ENCODE measurements at regions not wholly inside any gene's neighbourhood (a gene's known extent, or its start where the extent isn't known, plus 50 kb on each side); places are given as distances from the start of the nearest gene placed in this dataset.

DNA sequence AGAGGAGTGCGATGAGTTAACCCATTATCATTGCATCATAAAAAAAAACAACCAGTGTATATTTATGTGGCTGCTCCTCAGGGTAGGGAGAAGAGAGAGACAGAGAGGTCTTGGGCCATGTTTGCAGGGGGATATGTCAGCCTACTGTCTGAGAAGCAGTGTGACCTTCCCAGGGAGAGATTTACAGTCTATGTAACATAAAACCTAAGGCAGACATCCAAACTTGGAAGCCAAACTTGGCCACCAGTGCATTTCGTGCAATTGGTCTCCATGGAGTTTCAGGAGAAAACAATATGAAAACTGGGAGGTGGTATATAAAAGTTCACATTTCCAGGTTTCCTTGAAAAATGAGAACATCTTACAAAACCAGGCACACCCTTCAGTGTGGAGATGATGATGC lies 85.9 kb upstream of the CXCL12 start:
- intact Hi-C loops (cut with micrococcal nuclease) = no loop called here
- Mint-ChIP-seq H3K4me3 (no peak overlapping the region), H3K27ac (no peak overlapping the region), H3K36me3 (no peaks in the 10 kb centered on the region), H3K27me3 (ENCODE audit: low read depth in 3 of 3) (peaks cover 4 to 8% (median 7%) of the 10 kb centered on the region in 3 donors), H3K9me3 (peaks cover 0 to 2% (median 0%) of the 10 kb centered on the region in 7 donors), H3K4me1 (no peaks in the 10 kb centered on the region)
- no CpG with 5 or more reads among the region's 2 CpGs for WGBS (ENCODE audit: insufficient coverage)
- no peaks in the 10 kb centered on the region for H3K36me3 ChIP-seq (replicated peaks in 1 of 2; ENCODE audit: control insufficient read depth in 1 of 2, insufficient read depth in 2 of 2, low read length in 2 of 2)
- H3K4me2 ChIP-seq (replicated peaks; ENCODE audit: extremely low read depth, low read length, poor library complexity, severe bottlenecking) = no peak overlapping the region
- no peaks in the 10 kb centered on the region for H4K20me1 ChIP-seq (ENCODE audit: insufficient read depth, low read length)
- no peaks in the 10 kb centered on the region for H3K9me3 ChIP-seq (replicated peaks in 1 of 2; ENCODE audit: control insufficient read depth in 1 of 2, insufficient read depth in 1 of 2, low read length in 2 of 2)
- H3K4me1 ChIP-seq (ENCODE audit: control insufficient read depth in 1 of 2, insufficient read depth in 2 of 2, low read length in 2 of 2) = no peaks in the 10 kb centered on the region
- no peak overlapping the region for H2AFZ ChIP-seq (ENCODE audit: insufficient read depth, low read depth, low read length, poor library complexity, severe bottlenecking)
- TF ChIP-seq, protein P1, sequence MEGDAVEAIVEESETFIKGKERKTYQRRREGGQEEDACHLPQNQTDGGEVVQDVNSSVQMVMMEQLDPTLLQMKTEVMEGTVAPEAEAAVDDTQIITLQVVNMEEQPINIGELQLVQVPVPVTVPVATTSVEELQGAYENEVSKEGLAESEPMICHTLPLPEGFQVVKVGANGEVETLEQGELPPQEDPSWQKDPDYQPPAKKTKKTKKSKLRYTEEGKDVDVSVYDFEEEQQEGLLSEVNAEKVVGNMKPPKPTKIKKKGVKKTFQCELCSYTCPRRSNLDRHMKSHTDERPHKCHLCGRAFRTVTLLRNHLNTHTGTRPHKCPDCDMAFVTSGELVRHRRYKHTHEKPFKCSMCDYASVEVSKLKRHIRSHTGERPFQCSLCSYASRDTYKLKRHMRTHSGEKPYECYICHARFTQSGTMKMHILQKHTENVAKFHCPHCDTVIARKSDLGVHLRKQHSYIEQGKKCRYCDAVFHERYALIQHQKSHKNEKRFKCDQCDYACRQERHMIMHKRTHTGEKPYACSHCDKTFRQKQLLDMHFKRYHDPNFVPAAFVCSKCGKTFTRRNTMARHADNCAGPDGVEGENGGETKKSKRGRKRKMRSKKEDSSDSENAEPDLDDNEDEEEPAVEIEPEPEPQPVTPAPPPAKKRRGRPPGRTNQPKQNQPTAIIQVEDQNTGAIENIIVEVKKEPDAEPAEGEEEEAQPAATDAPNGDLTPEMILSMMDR (IDR thresholded peaks at IDR 0.05) = no peak
- no peak overlapping the region for H3K9ac ChIP-seq (ENCODE audit: insufficient read depth, low read length, poor library complexity, severe bottlenecking)
- H3K79me2 ChIP-seq (ENCODE audit: insufficient read depth, low read length) = no peaks in the 10 kb centered on the region
- DNase-seq = no peak
- no peak overlapping the region for H3K4me3 ChIP-seq (replicated peaks in 1 of 3; ENCODE audit: low read depth in 2 of 3, low read length in 3 of 3)
- no peak overlapping the region for H3K27ac ChIP-seq (ENCODE audit: low read depth in 1 of 2, low read length in 2 of 2)
- no peaks in the 10 kb centered on the region for H3K27me3 ChIP-seq (ENCODE audit: control insufficient read depth in 2 of 2, insufficient read depth in 2 of 2, low read length in 2 of 2)

DNA sequence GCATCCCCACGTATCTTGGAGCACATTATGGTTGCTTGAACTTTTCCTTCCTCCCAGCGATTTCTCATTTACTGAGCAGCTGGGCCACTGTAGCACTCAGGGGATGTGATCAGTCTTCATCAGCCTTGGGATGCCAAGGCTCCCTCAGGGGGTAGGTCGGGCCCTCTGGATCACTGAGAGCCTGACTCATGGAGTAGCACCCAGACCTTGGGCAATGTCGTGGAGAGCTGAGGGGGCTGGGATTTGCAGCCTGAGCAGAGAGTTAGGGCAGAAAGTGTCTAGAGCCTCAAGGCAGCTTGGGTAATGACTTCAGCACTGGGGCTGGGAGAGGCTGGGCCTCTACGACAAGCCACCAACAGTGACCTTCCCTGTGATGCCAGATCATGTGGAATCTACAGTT lies 86.5 kb upstream of the CXCL12 start:
- Histone ChIP-seq H3K4me3 (replicated peaks in 1 of 3; ENCODE audit: low read depth in 2 of 3, low read length in 3 of 3) (no peak overlapping the region), H2AFZ (ENCODE audit: insufficient read depth, low read depth, low read length, poor library complexity, severe bottlenecking) (no peak overlapping the region), H3K4me1 (ENCODE audit: control insufficient read depth in 1 of 2, insufficient read depth in 2 of 2, low read length in 2 of 2) (no peaks in the 10 kb centered on the region), H3K9ac (ENCODE audit: insufficient read depth, low read length, poor library complexity, severe bottlenecking) (no peak overlapping the region), H3K27ac (ENCODE audit: low read depth in 1 of 2, low read length in 2 of 2) (no peak overlapping the region), H3K79me2 (ENCODE audit: insufficient read depth, low read length) (no peaks in the 10 kb centered on the region), H3K9me3 (replicated peaks in 1 of 2; ENCODE audit: control insufficient read depth in 1 of 2, insufficient read depth in 1 of 2, low read length in 2 of 2) (no peaks in the 10 kb centered on the region), H3K27me3 (ENCODE audit: control insufficient read depth in 2 of 2, insufficient read depth in 2 of 2, low read length in 2 of 2) (no peaks in the 10 kb centered on the region), H3K36me3 (replicated peaks in 1 of 2; ENCODE audit: control insufficient read depth in 1 of 2, insufficient read depth in 2 of 2, low read length in 2 of 2) (no peaks in the 10 kb centered on the region), H4K20me1 (ENCODE audit: insufficient read depth, low read length) (no peaks in the 10 kb centered on the region), H3K4me2 (replicated peaks; ENCODE audit: extremely low read depth, low read length, poor library complexity, severe bottlenecking) (no peak overlapping the region)
- TF ChIP-seq, protein P1 (IDR thresholded peaks at IDR 0.05) = no peak
- peaks cover 5 to 8% (median 7%) of the 10 kb centered on the region in 3 donors for H3K27me3 Mint-ChIP-seq (ENCODE audit: low read depth in 3 of 3)
- H3K4me1 Mint-ChIP-seq = no peaks in the 10 kb centered on the region
- no peak for DNase-seq
- H3K36me3 Mint-ChIP-seq = no peaks in the 10 kb centered on the region
- intact Hi-C loops (cut with micrococcal nuclease) = no loop called here
- no peak overlapping the region for H3K4me3 Mint-ChIP-seq
- 87% methylated on average over 5 of the region's 5 CpGs for WGBS (ENCODE audit: insufficient coverage)
- peaks cover 0 to 2% (median 0%) of the 10 kb centered on the region in 7 donors for H3K9me3 Mint-ChIP-seq
- no peak overlapping the region for H3K27ac Mint-ChIP-seq

All from CD14-positive monocyte (primary cell).